Stimulated activated CD8-positive, alpha-beta memory T cell treated with anti-CD3 and anti-CD28 coated beads, Interleukin-7, amount 100 ng/mL, for 1 hour (primary cell): ENCODE measurements at regions not wholly inside any gene's neighbourhood (a gene's known extent, or its start where the extent isn't known, plus 50 kb on each side); places are given as distances from the start of the nearest gene placed in this dataset.
"Not testable (repeated sequence)": the region's sequence is repeated elsewhere in the genome, so short reads cannot be mapped to it uniquely, and the experiment has no call there.

Experiments used
- DNase-seq, 2 donors: peaks; one replicate each; pipeline ENCODE4 v3.0.0-alpha.2; 2020; ENCODE audit warnings: low read depth in 2 of 2

DNA sequence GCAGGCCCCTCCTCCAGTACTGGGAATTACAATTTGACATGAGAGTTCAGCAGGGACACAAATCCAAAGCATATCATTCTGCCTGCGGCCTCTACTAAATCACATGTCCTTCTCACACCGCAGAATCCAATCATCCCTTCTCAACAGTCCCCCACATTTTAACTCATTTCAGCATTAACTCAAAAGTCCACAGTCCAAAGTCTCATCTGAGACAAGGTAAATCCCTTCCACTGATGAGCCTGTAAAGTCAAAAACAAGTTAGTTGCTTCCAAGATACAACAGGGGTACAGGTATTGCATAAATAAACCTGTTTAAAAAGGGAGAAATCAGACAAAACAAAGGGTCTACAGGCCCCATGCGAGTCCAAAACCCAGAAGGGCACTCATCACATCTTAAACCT is 64.0 kb downstream of the EBNA1BP2 start:
- no peak for DNase-seq

DNA sequence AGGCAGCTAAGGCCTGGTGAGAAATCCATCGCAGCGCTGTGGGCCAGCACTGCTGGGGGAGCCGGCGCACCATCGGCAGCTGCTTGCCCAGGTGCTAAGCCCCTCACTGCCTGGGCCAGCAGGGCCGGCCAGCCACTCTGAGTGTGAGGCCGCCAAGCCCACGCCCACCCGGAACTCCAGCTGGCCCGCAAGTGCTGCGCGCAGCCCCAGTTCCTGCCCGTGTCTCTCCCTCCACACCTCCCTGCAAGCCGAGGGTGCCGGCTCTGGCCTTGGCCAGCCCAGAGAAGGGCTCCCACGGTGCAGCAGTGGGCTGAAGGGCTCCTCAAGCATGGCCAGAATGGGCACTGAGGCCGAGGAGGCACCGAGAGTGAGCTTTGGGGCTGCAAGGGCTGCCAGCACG is 64.4 kb downstream of the EBNA1BP2 start:
- DNase-seq = no peak

DNA sequence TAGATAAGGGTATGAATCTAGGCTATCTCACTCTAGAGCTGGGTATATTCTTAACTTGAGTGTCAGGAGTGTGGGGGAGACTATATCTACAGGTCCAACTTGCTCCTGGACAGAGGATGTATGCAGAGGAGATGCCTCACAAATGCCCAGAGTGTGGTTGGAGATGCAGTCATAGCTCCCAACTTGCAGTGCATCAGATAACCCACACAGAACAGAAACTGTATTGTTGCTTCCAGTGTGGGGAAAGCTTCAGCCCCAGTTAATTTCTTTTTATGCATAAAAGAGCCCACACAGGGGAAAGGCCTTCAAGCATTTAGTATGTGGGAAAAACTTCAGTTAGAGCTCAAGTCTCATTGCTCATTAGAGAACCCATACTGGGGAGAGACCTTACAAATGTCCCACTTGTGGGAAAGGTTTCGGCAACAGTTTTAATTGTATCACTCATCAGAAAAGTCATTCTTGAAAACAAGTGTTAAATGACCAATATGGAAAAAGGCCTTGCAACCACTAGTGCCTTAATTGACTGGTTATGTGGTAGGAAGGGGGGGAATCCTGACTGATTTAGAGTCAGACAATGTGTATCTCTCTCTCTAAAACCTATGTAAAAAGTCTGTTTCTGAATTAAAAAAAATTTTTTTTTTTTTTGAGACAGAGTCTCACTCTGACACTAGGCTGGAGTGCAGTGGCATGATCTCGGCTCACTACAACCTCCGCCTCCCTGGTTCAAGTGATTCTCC is 67.9 kb downstream of the EBNA1BP2 start:
- DNase-seq = no peak

DNA sequence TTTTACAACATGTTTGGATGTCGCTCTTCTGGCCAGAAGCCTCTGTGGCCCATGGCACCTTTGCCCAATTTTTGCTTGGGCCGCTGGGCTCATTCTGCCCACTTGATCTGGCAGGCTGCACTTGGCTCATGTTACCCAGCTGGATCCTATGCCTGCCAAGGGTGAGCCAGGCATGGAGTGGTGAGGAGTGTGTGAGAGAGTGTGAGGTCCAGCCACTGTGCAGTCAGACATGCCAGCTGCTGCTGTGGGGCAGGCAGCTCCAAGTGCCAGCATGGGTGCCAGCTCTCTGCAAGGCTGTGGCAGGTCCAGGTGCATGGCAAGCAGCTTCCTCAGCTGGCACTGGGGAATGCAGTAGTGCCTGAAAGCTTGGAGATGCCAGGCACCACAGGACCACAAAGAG is 71.0 kb downstream of the EBNA1BP2 start:
- DNase-seq = no peak

DNA sequence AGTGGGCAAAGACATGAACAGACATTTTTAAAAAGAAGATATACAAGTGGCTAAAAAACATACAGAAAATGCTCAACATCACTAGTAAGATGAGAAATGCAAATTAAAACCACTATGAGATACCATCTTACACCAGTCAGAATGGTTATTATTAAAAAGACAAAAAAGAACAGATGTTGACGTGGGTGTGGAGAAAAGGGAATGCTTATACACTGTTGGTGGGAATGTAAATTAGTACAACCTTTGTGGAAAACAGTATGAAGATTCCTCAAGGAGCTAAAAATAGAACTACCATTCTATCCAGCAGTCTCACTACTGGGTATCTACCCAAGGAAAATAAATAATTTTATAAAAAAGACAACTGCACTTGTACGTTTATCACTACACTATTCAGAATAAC is 73.9 kb downstream of the EBNA1BP2 start:
- no peak for DNase-seq

DNA sequence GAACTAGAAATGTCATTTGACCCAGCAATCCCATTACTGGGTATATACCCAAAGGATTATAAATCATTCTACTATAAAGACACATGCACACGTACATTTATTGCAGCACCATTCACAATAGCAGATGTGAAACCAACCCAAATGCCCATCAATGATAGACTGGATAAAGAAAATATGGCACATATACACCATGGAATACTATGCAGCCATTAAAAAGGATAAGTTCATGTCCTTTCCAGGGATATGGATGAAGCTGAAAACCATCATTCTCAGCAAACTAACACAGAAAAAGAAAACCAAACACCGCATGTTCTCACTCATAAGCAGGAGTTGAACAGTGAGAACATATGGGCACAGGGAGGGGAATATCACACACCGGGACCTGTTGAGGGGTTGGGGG is 75.6 kb downstream of the EBNA1BP2 start:
- DNase-seq = not testable (repeated sequence)

DNA sequence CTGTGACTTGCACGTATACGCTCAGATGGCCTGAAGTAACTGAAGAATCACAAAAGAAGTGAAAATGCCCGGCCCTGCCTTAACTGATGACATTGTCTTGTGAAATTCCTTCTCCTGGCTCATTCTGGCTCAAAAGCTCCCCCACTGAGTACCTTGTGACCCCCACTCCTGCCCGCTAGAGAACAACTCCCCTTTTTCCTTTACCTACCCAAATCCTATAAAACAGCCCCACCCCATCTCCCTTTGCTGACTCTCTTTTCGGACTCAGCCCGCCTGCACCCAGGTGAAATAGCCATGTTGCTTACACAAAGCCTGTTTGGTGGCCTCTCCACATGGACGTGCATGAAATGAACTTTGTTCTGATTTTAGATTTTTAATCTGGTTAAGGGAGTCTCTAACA is 81.3 kb downstream of the EBNA1BP2 start:
- not testable (repeated sequence) for DNase-seq

DNA sequence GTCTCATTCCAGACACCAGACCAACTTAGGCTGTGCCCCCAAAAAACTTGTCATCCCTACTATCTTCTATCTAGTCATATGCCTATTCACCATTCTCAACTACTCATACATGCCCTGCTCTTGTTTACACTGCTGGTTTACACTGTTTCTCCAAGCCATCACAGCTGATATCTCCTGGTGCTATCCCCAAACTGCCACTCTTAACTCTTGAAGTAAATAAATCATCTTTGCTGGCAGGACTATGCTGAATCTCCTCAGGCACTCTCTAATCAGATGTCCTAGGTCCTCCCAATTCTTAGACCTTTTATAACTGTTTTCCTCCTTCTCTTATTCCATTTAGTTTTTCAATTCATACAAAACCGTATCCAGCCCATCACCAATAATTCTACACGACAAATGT is 81.9 kb downstream of the EBNA1BP2 start:
- DNase-seq = not testable (repeated sequence)

DNA sequence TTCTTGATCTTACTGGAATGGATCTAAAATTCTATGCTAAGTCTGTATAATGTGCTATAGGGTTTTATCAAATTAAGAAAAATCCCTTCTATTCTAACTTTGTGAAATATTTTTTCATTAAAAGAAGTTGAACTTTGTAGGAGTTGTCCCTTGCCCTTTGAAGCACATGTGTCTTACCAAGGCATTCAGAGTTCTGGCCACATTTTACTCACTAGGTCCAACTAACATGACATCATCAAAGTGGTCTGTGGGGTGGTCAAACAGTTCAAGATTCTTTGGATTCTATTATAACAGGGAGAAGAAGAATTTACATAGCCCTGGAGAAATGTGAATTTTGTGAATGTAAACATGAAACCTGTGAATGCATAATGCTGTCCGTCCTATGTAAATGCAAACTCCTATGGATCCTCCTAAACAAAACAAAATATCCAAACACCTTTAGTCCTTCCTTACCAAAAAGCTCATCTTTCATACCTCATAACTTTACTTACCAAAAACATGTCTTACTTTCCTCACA is 88.7 kb downstream of the EBNA1BP2 start:
- no peak for DNase-seq

DNA sequence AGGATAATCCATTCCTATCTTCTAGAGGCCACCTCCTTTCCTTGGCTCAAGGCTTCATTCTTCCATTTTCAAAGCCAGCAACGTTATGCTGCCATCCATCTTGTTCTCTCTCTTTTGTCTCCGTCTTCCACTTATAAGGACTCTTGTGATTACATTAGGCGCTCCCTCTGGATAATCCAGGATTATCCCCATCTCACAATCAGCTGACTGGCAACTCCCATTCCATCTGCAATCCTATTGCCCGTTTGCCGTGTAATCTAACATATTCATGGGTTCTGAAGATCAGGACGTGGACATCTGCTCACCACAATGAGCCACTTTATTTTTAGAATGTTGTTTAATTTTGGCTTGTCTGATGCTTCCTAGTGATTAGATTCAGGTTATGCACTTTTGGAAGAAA is 89.3 kb downstream of the EBNA1BP2 start:
- DNase-seq = no peak

DNA sequence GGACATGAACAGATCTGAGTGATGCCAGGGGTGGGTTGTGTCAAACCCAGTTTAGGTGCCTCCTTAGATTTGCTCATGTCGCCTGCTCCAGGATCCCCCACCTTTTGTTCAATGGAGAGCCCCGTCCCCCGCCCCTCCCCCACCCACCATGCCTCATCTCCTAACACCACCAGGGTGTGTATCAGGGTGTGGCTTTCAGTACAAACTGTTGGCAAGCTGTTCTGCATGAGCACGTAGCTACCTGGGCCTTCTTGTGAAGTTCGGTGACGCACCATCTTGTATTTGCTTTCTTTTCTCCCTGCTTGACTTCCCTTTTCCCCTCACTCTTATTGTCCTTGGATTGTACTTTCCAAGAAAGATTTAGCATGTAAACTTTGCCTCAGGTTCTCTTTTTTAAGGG is 94.8 kb downstream of the EBNA1BP2 start:
- DNase-seq = no peak

DNA sequence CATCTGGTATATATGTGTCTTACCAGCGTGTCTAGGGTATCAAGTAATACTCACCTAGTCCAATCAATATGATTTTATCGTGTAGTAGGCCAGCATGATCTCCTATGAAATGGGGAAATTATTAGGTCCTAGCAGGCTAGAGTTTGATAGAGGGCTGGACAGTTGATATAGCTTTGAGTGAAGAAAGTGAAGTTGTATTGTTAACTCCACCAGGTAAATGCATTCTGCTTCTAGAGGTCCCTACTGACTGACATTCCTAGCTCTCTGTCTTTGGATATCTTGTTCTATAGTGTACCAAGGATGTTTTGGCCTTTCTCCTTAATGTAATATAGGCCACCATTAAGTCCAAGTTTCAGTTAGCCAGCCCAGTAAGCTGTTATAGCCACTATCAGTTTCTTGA is 97.4 kb downstream of the EBNA1BP2 start:
- DNase-seq = no peak

DNA sequence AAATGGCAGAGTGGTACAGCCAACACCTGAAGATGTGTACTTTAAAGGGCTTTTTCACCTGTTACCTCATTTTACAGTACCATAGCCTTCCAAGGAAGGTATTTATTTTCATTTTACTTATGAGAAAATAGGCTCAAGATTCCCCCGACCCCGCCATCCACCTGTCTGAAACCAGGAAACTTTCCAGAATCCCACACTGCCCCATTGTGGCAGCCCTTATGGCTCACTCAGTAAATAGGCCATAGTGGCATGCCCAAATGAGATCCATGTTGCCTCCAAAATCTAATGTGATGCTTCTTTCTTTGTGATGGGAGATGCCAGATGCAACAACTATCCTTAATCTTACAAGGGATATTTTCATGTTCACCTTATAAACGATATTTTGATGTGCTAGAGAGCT is 97.8 kb downstream of the EBNA1BP2 start:
- DNase-seq = no peak

DNA sequence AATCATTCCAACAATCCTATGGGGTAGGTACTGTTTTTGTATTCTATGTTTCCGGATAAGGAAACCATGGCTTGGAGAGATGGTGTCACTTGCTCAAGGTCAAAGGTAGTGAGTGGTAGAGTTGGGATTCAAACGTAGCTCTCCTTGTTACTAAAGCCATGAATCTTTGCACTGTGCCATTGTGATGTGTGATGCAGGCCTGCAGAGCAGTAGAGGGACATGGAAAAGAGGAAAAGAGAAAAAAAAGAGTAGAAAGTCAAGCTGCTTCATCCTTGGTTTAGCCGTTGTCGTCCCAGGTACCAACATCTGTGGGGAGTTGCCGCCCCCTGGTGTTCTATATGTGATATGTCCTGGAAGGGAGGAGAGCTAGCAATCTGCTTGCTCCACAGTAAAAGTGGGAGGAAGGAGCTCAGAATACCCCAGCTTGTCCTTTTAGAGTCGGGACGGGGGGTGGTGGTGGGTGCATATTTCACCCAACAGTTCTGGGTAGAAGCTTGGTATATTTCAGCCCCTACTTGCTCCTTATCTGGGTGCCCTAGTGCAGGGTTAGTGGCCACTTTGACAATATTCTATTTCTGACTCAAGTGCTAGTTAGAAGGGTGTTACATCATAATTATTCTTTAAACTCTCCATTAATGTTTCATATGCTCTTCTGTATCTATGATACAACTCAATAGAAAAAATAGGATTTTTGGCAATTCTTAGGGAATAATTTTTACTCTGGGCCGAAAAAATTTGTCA is 98.4 kb downstream of the EBNA1BP2 start:
- DNase-seq = peak; percentile 46 to 57

DNA sequence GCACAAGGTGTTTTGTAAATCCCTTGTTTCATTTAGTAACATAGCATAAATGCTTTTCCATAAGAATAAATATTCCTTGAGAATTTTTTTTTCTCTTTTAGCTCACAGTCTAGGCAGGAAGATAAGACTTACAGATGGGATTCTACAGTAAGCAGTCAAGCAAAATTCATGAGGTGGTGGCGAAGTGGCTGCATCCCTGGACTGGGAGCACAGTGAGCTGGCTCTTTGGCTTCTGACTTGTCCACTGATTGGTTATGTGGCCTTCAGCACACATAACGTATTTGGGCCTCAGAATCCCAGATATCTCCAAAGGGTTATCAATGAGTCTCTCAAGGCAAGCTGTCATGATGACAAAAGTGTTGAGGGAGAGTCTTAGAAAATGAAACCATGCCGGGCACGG is 99.8 kb downstream of the EBNA1BP2 start:
- no peak for DNase-seq

DNA sequence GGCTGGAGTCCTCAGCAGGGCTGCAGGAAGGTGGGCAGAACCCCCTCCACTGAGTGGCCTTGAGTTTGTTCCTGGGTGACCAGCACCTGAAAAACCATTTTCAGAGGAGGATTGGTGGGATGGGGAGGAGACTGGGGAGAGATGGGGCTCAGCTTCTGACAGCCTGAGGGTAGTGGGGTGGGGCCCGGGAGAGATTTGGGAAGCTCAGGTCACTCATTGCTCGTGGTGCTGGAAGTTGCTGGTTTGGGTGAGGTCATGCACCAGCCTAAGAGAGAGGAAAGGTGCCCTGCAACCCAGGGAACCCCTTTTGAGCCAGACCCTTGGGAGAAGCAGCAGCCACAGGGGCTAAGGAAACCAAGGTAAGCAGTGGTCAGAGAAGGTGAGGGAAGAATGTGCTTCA is 100.8 kb downstream of the EBNA1BP2 start:
- no peak for DNase-seq

DNA sequence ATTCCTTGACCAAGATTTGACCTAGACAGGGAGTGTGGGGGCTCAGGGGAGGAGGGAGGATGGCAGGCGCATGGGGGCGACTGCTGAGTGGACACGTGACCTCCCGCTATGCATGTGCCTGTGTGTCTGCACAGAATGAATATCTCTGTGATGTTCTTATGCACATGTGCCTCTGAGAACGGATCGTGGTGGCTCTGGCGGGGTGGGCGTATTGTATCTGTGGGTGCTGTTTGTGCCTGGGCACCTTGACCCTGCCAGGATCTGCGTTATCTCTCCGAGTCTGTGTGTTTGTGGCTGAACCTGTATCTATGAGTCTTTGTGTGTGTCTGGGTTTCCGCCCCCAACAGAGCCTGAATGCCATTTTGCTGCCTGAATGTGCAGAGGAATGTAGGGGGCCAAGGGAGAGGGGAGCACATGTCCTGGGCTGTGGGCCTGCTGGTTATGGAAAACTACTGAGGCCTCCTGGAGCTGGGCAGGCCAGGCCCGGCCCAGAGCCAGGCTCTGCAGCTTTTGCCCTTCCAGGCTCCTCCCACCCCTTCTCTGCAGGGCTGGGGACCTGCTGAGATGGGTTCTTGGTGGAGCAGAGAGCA is 102.5 kb downstream of the EBNA1BP2 start:
- no peak for DNase-seq

DNA sequence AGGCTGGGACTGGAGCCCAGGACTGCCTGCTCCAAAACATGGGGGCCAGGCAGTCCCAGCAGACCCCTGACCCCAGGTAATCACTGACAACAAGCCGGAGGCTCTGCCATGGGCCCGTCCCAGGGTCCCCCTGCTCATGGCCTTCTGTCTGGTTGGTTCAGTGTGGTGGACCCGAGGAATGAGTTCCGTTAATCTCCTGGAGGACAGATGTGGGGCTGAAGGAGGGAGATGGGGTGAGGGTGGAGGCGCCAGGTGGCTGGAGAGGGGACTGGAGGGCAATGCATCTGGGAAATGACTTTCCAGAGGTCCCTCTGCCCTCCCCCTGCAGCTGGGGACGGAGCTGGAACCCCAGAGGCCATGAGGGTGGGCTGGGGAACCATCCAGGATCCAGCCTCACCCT is 103.2 kb downstream of the EBNA1BP2 start:
- DNase-seq = no peak

DNA sequence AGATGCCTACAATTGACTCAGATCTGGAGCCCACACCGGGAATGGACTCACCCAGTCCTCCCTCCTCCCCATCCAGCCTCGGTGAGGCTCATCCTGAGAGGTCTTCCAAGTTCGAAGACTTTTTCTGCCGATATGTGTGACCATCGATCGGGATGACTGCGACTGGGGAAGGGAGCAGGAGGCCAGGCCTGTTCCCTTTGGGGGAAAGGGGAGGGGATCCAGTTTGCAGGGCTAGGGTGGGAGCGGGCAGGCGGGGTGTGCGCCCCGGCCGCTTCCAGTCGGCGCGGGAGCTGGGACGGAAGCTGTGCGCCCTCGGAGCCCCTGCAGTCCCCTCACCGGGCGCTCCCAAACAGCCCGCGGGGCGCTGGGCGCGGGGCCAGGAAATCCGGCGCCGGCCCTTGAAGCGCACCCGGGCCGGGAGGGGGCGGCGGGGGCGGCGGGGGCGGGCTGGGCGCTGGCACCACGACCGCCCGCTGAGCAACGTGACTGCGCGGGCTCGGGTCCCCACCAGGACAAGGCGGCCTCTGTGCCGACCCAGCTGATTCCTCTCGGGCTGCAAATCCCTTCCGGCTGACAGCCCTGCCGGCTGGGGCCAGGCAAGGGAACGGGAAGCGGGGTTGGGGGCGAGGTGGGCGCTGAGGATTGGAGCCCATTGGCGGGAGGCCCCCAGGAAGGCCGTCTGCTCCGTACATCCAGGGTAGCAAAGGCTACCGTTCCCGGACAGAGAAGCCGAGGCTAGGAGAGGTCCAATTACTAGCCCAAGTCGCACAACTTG is 103.9 kb downstream of the EBNA1BP2 start:
- no peak for DNase-seq

DNA sequence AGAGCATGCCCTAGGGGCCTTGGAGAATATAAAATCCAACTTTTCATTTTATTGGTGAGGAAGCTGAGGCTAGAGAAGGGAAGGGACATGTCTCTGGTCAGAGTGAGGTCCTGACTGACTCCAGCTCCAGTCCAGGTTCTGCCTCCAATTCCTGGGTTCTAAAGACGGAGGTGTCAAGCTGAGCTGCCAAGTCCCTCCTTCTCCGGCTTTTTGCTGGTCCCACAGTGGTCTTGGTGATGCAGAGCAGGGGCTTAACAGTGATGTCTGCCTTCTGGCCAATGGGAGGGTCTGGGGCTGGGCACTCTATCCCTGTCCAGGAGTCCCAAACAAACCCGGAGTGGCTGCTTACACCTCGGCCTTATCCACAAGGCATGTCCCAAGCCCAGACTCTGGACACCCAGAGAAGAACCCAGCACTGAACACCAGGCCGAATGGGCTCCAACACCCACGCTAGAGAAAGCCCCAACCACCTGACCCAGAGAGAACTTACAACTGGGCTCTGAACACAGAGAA is 104.8 kb downstream of the EBNA1BP2 start:
- DNase-seq = no peak

DNA sequence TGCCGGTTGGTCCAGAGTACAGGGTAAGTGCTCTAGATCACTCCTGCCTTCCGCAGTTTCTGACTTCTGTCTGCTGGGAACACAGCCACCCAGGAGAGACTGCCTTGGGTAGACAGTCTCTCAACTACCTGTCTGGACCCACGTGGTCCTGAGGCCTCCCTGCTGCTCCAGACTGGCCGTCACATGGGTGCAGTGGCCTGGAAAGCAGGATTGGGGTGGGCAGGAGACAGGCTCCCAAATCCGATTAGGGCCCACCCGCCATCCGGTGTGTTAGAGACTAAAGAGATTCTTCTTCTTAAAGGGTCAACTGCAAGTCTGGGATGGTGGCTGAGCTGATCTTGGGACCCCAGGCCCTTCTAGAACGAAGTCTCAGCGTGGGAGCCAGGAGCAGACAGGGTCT is 105.5 kb downstream of the EBNA1BP2 start:
- DNase-seq = no peak
